ENCODE measurements at regions not wholly inside any gene's neighbourhood (a gene's known extent, or its start where the extent isn't known, plus 50 kb on each side); places are given as distances from the start of the nearest gene placed in this dataset.

DNA sequence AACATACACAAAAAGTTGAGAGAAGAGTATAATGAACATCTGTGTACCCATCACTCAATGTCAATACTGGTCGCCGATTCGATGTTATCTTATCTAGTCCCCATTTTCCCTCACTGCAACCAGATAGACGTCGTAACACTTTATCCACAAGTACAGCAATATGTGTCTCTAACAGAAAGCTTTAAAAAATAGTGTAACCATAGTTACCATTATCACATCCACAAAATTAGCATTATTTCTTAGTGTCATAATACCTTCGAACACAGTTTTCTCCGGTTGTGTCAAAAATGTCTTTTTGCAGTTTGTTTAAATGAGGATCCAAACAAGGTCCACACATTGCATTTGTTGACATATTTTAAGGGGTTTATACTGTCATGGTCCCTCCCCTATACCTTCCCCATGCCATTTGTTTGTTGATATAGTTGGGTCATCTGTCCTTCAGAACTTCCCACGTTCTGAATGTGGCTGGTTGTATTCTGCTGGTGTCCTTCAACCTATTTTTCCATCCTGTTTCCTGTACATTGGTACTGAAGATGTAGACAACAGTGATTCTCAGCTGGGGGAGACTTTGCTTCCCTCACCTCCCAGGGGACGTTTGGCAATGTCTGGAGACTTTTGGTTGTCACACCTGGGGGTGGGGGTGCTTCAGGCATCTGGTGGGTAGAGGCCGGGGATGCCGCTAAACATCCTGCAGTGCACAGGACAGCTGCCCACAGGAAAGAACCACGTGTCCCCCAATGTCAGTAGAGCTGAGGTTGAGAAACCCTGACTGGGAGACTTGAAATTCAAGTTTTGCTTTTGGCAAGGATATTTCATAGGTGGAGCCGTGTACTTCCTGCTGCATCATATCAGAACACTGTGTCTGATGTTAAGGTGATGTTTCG, 72.7 kb upstream of the SPRED2 start:
- H3K79me2 ChIP-seq (ENCODE audit: insufficient read depth, low read length) = no peaks in the 10 kb centered on the region
- H3K27me3 ChIP-seq (ENCODE audit: control insufficient read depth in 1 of 2, insufficient read depth in 2 of 2, low read length in 2 of 2) = no peaks in the 10 kb centered on the region
- H4K20me1 ChIP-seq (ENCODE audit: insufficient read depth, low read length) = no peaks in the 10 kb centered on the region
- H2AFZ ChIP-seq (ENCODE audit: low read length) = no peak overlapping the region
- no peak overlapping the region for H3K4me3 ChIP-seq (replicated peaks in 1 of 3; ENCODE audit: insufficient read depth in 1 of 3, low read depth in 2 of 3, low read length in 3 of 3)
- ChIA-PET POLR2A (no interaction called here), CTCF (ENCODE audit: low intra/inter-chr PET ratio, low total read pairs) (no interaction called here)
- H3K4me2 ChIP-seq (ENCODE audit: low read depth, low read length) = peak overlapping the region; percentile 30; the same call in 1 of the 2 replicates
- no TSS peak for BruUV-seq (replicated peaks)
- no peak overlapping the region for H3K9ac ChIP-seq (ENCODE audit: insufficient read depth, low read depth, low read length)
- peaks cover 5% of the 10 kb centered on the region; the same call in 1 of the 2 replicates for H3K9me3 ChIP-seq (ENCODE audit: low read length)
- H3K36me3 ChIP-seq (replicated peaks in 1 of 2; ENCODE audit: control insufficient read depth in 1 of 2, insufficient read depth in 2 of 2, low read length in 2 of 2) = no peaks in the 10 kb centered on the region
- ATAC-seq (peak; percentile 89), DNase-seq (ENCODE audit: low spot score) (peak; percentile 39), FAIRE-seq (no peak)
- no peak overlapping the region for H3K27ac ChIP-seq (ENCODE audit: extremely low read length, insufficient read depth, low read length)
- WGBS (ENCODE audit: low lambda C conversion rate) = 49% methylated on average over 14 of the region's 14 CpGs
- in situ Hi-C loops (cut with HindIII; ENCODE audit: extremely low pct_ligation_motif_present, low pct_unique_long_range_greater_than_20kb) (no loop called here), intact Hi-C loops (cut with micrococcal nuclease; ENCODE audit: unreplicated experiment) (no loop called here)
- H3K4me1 ChIP-seq (ENCODE audit: insufficient read depth, low read length) = peaks cover 33% of the 10 kb centered on the region
- TF ChIP-seq KDM6A (CRISPR knock-in tag; IDR thresholded peaks at IDR 0.05; ENCODE audit: low read depth) (0 out of 2 replicates have a peak, but pooled peaks have one; percentile 27), ELF3 (CRISPR knock-in tag; IDR thresholded peaks at IDR 0.05) (peak; percentile 88), ZNF816 (CRISPR knock-in tag; IDR thresholded peaks at IDR 0.05; ENCODE audit: borderline replicate concordance) (peak; percentile 66; the same call in 1 of the 2 replicates), ZBTB20 (CRISPR knock-in tag; IDR thresholded peaks at IDR 0.05; ENCODE audit: borderline replicate concordance, low read depth) (peak; percentile 94; the same call in 1 of the 2 replicates), ZNF33A (CRISPR knock-in tag; IDR thresholded peaks at IDR 0.05; ENCODE audit: borderline replicate concordance) (no peak), HDAC2 (CRISPR knock-in tag; IDR thresholded peaks at IDR 0.05) (0 out of 2 replicates have a peak, but pooled peaks have one; percentile 34), PHB2 (IDR thresholded peaks at IDR 0.05; ENCODE audit: partially characterized antibody) (no peak), KLF15 (CRISPR knock-in tag; IDR thresholded peaks at IDR 0.05; ENCODE audit: borderline replicate concordance) (no peak), NFYC (CRISPR knock-in tag; IDR thresholded peaks at IDR 0.05) (no peak), ZFP36L1 (CRISPR knock-in tag; IDR thresholded peaks at IDR 0.05) (0 out of 2 replicates have a peak, but pooled peaks have one; percentile 34), KDM1A (CRISPR knock-in tag; IDR thresholded peaks at IDR 0.05) (no peak), ZNF792 (CRISPR knock-in tag; IDR thresholded peaks at IDR 0.05) (peak; percentile 26; the same call in 1 of the 2 replicates), ZKSCAN5 (CRISPR knock-in tag; IDR thresholded peaks at IDR 0.05) (0 out of 2 replicates have a peak, but pooled peaks have one; percentile 53), JUND (CRISPR knock-in tag; IDR thresholded peaks at IDR 0.05) (no peak), ZC3H13 (CRISPR knock-in tag; IDR thresholded peaks at IDR 0.05) (no peak)
- TF ChIP-seq, protein P1, sequence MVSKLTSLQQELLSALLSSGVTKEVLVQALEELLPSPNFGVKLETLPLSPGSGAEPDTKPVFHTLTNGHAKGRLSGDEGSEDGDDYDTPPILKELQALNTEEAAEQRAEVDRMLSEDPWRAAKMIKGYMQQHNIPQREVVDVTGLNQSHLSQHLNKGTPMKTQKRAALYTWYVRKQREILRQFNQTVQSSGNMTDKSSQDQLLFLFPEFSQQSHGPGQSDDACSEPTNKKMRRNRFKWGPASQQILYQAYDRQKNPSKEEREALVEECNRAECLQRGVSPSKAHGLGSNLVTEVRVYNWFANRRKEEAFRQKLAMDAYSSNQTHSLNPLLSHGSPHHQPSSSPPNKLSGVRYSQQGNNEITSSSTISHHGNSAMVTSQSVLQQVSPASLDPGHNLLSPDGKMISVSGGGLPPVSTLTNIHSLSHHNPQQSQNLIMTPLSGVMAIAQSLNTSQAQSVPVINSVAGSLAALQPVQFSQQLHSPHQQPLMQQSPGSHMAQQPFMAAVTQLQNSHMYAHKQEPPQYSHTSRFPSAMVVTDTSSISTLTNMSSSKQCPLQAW (CRISPR knock-in tag; IDR thresholded peaks at IDR 0.05) = peak; percentile 76; the same call in 1 of the 2 replicates
- TF ChIP-seq, protein P2, sequence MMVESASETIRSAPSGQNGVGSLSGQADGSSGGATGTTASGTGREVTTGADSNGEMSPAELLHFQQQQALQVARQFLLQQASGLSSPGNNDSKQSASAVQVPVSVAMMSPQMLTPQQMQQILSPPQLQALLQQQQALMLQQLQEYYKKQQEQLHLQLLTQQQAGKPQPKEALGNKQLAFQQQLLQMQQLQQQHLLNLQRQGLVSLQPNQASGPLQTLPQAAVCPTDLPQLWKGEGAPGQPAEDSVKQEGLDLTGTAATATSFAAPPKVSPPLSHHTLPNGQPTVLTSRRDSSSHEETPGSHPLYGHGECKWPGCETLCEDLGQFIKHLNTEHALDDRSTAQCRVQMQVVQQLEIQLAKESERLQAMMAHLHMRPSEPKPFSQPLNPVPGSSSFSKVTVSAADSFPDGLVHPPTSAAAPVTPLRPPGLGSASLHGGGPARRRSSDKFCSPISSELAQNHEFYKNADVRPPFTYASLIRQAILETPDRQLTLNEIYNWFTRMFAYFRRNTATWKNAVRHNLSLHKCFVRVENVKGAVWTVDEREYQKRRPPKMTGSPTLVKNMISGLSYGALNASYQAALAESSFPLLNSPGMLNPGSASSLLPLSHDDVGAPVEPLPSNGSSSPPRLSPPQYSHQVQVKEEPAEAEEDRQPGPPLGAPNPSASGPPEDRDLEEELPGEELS (CRISPR knock-in tag; IDR thresholded peaks at IDR 0.05) = peak; percentile 56
- TF ChIP-seq, protein P3, sequence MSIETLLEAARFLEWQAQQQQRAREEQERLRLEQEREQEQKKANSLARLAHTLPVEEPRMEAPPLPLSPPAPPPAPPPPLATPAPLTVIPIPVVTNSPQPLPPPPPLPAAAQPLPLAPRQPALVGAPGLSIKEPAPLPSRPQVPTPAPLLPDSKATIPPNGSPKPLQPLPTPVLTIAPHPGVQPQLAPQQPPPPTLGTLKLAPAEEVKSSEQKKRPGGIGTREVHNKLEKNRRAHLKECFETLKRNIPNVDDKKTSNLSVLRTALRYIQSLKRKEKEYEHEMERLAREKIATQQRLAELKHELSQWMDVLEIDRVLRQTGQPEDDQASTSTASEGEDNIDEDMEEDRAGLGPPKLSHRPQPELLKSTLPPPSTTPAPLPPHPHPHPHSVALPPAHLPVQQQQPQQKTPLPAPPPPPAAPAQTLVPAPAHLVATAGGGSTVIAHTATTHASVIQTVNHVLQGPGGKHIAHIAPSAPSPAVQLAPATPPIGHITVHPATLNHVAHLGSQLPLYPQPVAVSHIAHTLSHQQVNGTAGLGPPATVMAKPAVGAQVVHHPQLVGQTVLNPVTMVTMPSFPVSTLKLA (IDR thresholded peaks at IDR 0.05) = peak; percentile 2; the same call in 1 of the 2 replicates
